GM12878 (cell line): ENCODE measurements at regions not wholly inside any gene's neighbourhood (a gene's known extent, or its start where the extent isn't known, plus 50 kb on each side); places are given as distances from the start of the nearest gene placed in this dataset.

Experiments
- ATAC-seq: fragments of 200-7000 bp; cut with Tn5 transposase; 3 replicates; pipeline ENCODE4 v1.9.1; 2020; ENCODE audit warnings: mild to moderate bottlenecking, moderate library complexity
- BruUV-seq: library from RNA; stranded (reverse); fragments of 400-500 nt; replicated peaks from 2 replicates; lab custom pipeline; 2021; lab: Mats Ljungman, UMichigan
- CTCF ChIA-PET: fragments of 300-600 bp; sonication (Branson Sonifier 250); formaldehyde crosslinking; extraction: SDS; loops from one replicate; lab custom pipeline; 2021; ENCODE audit warnings: inconsistent platforms; lab: Yijun Ruan, JAX
- POLR2A ChIA-PET: fragments of 350-600 bp; formaldehyde crosslinking; extraction: SDS; loops from one replicate; lab custom pipeline; 2021; ENCODE audit warnings: inconsistent platforms; lab: Charles Lee
- RAD21 ChIA-PET: fragments of 300-600 bp; sonication (Branson Sonifier 250); formaldehyde crosslinking; loops from one replicate; lab custom pipeline; 2023; ENCODE audit warnings: antibody characterized with exemption; ENCODE audit not compliant: unreplicated experiment; lab: Charles Lee
- SMC1A ChIA-PET: fragments of 300-600 bp; sonication (Branson Sonifier 250); formaldehyde crosslinking; loops from one replicate; lab custom pipeline; 2023; ENCODE audit not compliant: unreplicated experiment, uncharacterized antibody; lab: Charles Lee
- DNase-seq: peaks from one replicate; pipeline ENCODE4 v3.0.0-alpha.2; 2011; ENCODE audit warnings: low read depth, low spot score
- FAIRE-seq: peaks from 3 replicates; lab custom pipeline; 2011; peaks lifted over from hg19 to GRCh38; lab: Jason Lieb, UNC
- H2AFZ ChIP-seq: 2 replicates; pipeline ENCODE4 v1.6.0; 2011; ENCODE audit warnings: low read depth, low read length, control low read depth; ENCODE audit not compliant: control insufficient read depth
- H3K27ac ChIP-seq: 2 replicates; pipeline ENCODE4 v1.5.1; 2011; ENCODE audit warnings: control low read depth; ENCODE audit not compliant: control insufficient read depth, insufficient read depth
- H3K27me3 ChIP-seq, 2 experiments: replicated peaks in 1 of 2; 2 replicates each; pipeline versions ENCODE4 v1.6.0 to v1.6.1; 2011; ENCODE audit warnings: low read length in 1 of 2; ENCODE audit not compliant: control insufficient read depth in 2 of 2, insufficient read depth in 2 of 2
- H3K36me3 ChIP-seq, 2 experiments: 2 replicates each; pipeline ENCODE4 v1.5.1; 2011; ENCODE audit warnings: low read length in 1 of 2; ENCODE audit not compliant: control insufficient read depth in 2 of 2, insufficient read depth in 2 of 2
- H3K4me1 ChIP-seq: 2 replicates; pipeline ENCODE4 v1.6.1; 2011; ENCODE audit warnings: mild to moderate bottlenecking, low read length, moderate library complexity, mixed read lengths; ENCODE audit not compliant: control insufficient read depth, insufficient read depth
- H3K4me2 ChIP-seq: 2 replicates; pipeline ENCODE4 v1.6.0; 2011; ENCODE audit warnings: control low read depth; ENCODE audit not compliant: control insufficient read depth, insufficient read depth
- H3K4me3 ChIP-seq: fragments of 200-600 bp; sonication (generic); 2 replicates; pipeline ENCODE4 v1.5.1; 2016
- H3K79me2 ChIP-seq: 2 replicates; pipeline ENCODE4 v1.6.0; 2011; ENCODE audit warnings: low read length; ENCODE audit not compliant: control insufficient read depth, insufficient read depth
- H3K9ac ChIP-seq: 2 replicates; pipeline ENCODE4 v1.8.0; 2011; ENCODE audit warnings: low read length, control low read depth, mixed read lengths; ENCODE audit not compliant: control insufficient read depth, insufficient read depth
- H3K9me3 ChIP-seq: replicated peaks from 3 replicates; pipeline ENCODE4 v1.5.1; 2011; ENCODE audit warnings: mild to moderate bottlenecking, low read length; ENCODE audit not compliant: control insufficient read depth, insufficient read depth
- H4K20me1 ChIP-seq: 2 replicates; pipeline ENCODE4 v1.6.0; 2011; ENCODE audit not compliant: control insufficient read depth, insufficient read depth
- BACH1 ChIP-seq: fragments of 450-650 bp; IDR thresholded peaks from 2 replicates; pipeline ENCODE4 v1.6.1; 2017; ENCODE audit warnings: mild to moderate bottlenecking, borderline replicate concordance
- CUX1 ChIP-seq: IDR thresholded peaks from 2 replicates; pipeline ENCODE4 v1.6.1; 2012; ENCODE audit warnings: improper control_type of control experiment, low read depth, low read length; ENCODE audit not compliant: insufficient replicate concordance
- KDM1A ChIP-seq: fragments of 200-600 bp; sonication (generic); IDR thresholded peaks from 2 replicates; pipeline ENCODE4 v1.6.1; 2016; ENCODE audit warnings: borderline replicate concordance
- MAX ChIP-seq: IDR thresholded peaks from 2 replicates; pipeline ENCODE4 v1.6.1; 2012; ENCODE audit warnings: low read depth, low read length, improper control_type of control experiment
- SMARCA5 ChIP-seq: fragments of 450-650 bp; IDR thresholded peaks from 2 replicates; pipeline ENCODE4 v1.6.1; 2017; ENCODE audit warnings: mild to moderate bottlenecking
- STAT1 ChIP-seq: fragments of 450-650 bp; conservative IDR thresholded peaks from 2 replicates; pipeline ENCODE4 v1.6.1; 2014; ENCODE audit warnings: antibody characterized with exemption, mild to moderate bottlenecking
- WGBS: methylation state at CpG from one replicate; pipeline ENCODE4 v1.1.6; 2016; ENCODE audit warnings: low lambda C conversion rate; ENCODE audit not compliant: insufficient replicate concordance, insufficient coverage; ENCODE audit errors: missing lambda C conversion rate; 5-methylcytosine and 5-hydroxymethylcytosine counted together
- in situ Hi-C: fragments of 300-500 bp; cut with MboI; formaldehyde crosslinking; loops from 9 replicates; pipeline ENCODE4 v1.14.3; 2018; ENCODE audit warnings: mixed read lengths
- intact Hi-C: fragments of 100-400 bp; cut with micrococcal nuclease; formaldehyde crosslinking; loops from one replicate; pipeline ENCODE4 v1.14.2; 2022; ENCODE audit not compliant: unreplicated experiment

GRCh38 chr11:112590764-112591163 lies 330.1 kb upstream of the PLET1 start:
- no peak overlapping the region for H3K9ac ChIP-seq
- no peak overlapping the region for H3K4me2 ChIP-seq
- ATAC-seq (no peak), FAIRE-seq (no peak), DNase-seq (no peak)
- CTCF ChIA-PET: interaction anchor here (4.1 to 8.5 kb wide), 3 partner anchors 201 to 699 kb away, joined by 46 to 116 read pairs (median 66); no protein-coding TSS in a partner anchor
- H3K36me3 ChIP-seq: no peaks in the 10 kb centered on the region
- POLR2A ChIA-PET: no interaction called here
- intact Hi-C loops (no loop called here), in situ Hi-C loops (no loop called here)
- SMC1A ChIA-PET: interaction anchor here (1.0 to 3.7 kb wide), 6 partner anchors 8 to 699 kb away, joined by 4 to 24 read pairs (median 10); no protein-coding TSS in a partner anchor
- no peaks in the 10 kb centered on the region for H4K20me1 ChIP-seq
- BruUV-seq: no TSS peak
- H3K79me2 ChIP-seq: no peaks in the 10 kb centered on the region
- no peak overlapping the region for H2AFZ ChIP-seq
- H3K9me3 ChIP-seq: no peaks in the 10 kb centered on the region; the same call in 2 of the 3 replicates
- H3K4me1 ChIP-seq: peaks cover 10% of the 10 kb centered on the region
- H3K27me3 ChIP-seq: no peaks in the 10 kb centered on the region; a peak in 1 of 4 replicates
- WGBS: 36% methylated on average over 2 of the region's 2 CpGs
- RAD21 ChIA-PET: interaction anchor here (0.8 to 1.9 kb wide), 4 partner anchors 21 to 699 kb away, joined by 3 to 4 read pairs (median 4); no protein-coding TSS in a partner anchor
- TF ChIP-seq CUX1 (no peak), SMARCA5 (no peak), BACH1 (no peak), KDM1A (no peak), STAT1 (no peak), MAX (no peak)
- no peak overlapping the region for H3K4me3 ChIP-seq
- no peak overlapping the region for H3K27ac ChIP-seq
